Thoracic aorta (tissue), 2 donors: ENCODE measurements at regions not wholly inside any gene's neighbourhood (a gene's known extent, or its start where the extent isn't known, plus 50 kb on each side); places are given as distances from the start of the nearest gene placed in this dataset.

Experiments used
- ATAC-seq: fragments of 150-250 bp; one replicate; pipeline ENCODE4 v1.8.0; 2017; ENCODE audit warnings: low read depth; ENCODE audit not compliant: insufficient number of reproducible peaks, low FRiP score
- DNase-seq: peaks from one replicate; pipeline ENCODE4 v3.0.0-alpha.2; 2020; ENCODE audit warnings: low spot score
- H3K27ac ChIP-seq, 2 donors: fragments of 200-600 bp; sonication (generic); 1 replicate in 1 of 2; 2 replicates in 1 of 2; pipeline ENCODE4 v1.5.1; 2016; ENCODE audit warnings: mild to moderate bottlenecking in 2 of 2, moderate library complexity in 2 of 2
- H3K27me3 ChIP-seq: fragments of 200-600 bp; sonication (generic); replicated peaks from 2 replicates; pipeline ENCODE4 v1.6.0; 2016; ENCODE audit warnings: mild to moderate bottlenecking; ENCODE audit not compliant: insufficient read depth
- H3K36me3 ChIP-seq: fragments of 200-600 bp; sonication (generic); one replicate; pipeline ENCODE4 v1.5.1; 2016
- H3K4me1 ChIP-seq, 2 donors: fragments of 200-600 bp; sonication (generic); 1 replicate in 1 of 2; 2 replicates in 1 of 2; pipeline versions ENCODE4 v1.5.1 to v1.6.0; 2016; ENCODE audit warnings: low read depth in 2 of 2, mild to moderate bottlenecking in 1 of 2; ENCODE audit not compliant: control insufficient read depth in 1 of 2
- H3K4me3 ChIP-seq: fragments of 200-600 bp; sonication (generic); 2 replicates; pipeline ENCODE4 v1.5.1; 2016; ENCODE audit warnings: mild to moderate bottlenecking
- H3K9me3 ChIP-seq: fragments of 200-600 bp; sonication (generic); 2 replicates; pipeline ENCODE4 v1.5.1; 2016
- TF ChIP-seq, protein P1 (sequence below): fragments of 200-600 bp; sonication (generic); IDR thresholded peaks from one replicate; pipeline ENCODE4 v1.5.1; 2019; ENCODE audit warnings: antibody characterized with exemption

DNA sequence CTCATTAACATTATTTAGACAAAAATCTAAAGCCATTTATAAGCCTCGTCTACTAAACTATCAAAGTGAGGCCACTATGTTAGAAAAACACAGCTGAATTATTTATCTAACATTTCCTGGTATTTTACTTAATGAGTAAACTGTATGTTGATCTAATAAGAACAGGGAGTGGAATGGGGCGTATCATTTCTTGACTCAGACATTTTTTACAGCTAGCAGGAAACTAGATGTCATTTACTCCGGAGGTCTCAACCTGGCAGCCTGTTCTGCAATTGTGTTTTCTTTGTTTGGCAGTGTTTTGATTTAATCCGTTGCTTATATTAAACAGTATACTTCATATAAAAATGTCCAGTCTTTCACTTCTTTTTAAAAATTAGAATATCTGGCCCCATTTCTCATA is 79.1 kb upstream of the ABI3BP start:
- H3K4me3 ChIP-seq, result no peak overlapping the region
- no peak for ATAC-seq
- no peak overlapping the region for H3K27ac ChIP-seq
- TF ChIP-seq, protein P1, sequence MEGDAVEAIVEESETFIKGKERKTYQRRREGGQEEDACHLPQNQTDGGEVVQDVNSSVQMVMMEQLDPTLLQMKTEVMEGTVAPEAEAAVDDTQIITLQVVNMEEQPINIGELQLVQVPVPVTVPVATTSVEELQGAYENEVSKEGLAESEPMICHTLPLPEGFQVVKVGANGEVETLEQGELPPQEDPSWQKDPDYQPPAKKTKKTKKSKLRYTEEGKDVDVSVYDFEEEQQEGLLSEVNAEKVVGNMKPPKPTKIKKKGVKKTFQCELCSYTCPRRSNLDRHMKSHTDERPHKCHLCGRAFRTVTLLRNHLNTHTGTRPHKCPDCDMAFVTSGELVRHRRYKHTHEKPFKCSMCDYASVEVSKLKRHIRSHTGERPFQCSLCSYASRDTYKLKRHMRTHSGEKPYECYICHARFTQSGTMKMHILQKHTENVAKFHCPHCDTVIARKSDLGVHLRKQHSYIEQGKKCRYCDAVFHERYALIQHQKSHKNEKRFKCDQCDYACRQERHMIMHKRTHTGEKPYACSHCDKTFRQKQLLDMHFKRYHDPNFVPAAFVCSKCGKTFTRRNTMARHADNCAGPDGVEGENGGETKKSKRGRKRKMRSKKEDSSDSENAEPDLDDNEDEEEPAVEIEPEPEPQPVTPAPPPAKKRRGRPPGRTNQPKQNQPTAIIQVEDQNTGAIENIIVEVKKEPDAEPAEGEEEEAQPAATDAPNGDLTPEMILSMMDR, result no peak
- peaks cover 4 to 49% of the 10 kb centered on the region in 2 donors for H3K4me1 ChIP-seq
- no peaks in the 10 kb centered on the region for H3K9me3 ChIP-seq
- no peaks in the 10 kb centered on the region for H3K27me3 ChIP-seq
- DNase-seq, result no peak
- H3K36me3 ChIP-seq, result no peaks in the 10 kb centered on the region

DNA sequence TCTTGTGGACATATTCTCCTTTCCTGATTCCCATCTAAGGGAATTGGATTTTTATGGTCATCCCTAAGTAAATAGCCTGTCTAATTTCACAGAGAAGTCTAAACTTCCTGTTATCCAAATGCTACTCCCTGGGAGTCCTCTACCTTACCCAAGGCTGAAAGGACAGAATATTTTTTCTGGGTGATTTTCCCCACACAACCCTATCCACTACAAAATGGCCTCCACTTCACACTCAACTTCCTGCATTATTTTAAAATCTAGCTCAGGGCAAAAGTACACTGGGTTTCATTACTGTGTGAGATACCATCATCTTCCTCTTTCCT is 77.5 kb upstream of the ABI3BP start:
- Histone ChIP-seq H3K36me3 (no peaks in the 10 kb centered on the region), H3K4me1 (peaks cover 10 to 58% of the 10 kb centered on the region in 2 donors), H3K9me3 (no peaks in the 10 kb centered on the region), H3K27ac (no peak overlapping the region), H3K27me3 (no peaks in the 10 kb centered on the region), H3K4me3 (no peak overlapping the region)
- no peak for DNase-seq
- TF ChIP-seq, protein P1, result no peak
- ATAC-seq, result no peak

DNA sequence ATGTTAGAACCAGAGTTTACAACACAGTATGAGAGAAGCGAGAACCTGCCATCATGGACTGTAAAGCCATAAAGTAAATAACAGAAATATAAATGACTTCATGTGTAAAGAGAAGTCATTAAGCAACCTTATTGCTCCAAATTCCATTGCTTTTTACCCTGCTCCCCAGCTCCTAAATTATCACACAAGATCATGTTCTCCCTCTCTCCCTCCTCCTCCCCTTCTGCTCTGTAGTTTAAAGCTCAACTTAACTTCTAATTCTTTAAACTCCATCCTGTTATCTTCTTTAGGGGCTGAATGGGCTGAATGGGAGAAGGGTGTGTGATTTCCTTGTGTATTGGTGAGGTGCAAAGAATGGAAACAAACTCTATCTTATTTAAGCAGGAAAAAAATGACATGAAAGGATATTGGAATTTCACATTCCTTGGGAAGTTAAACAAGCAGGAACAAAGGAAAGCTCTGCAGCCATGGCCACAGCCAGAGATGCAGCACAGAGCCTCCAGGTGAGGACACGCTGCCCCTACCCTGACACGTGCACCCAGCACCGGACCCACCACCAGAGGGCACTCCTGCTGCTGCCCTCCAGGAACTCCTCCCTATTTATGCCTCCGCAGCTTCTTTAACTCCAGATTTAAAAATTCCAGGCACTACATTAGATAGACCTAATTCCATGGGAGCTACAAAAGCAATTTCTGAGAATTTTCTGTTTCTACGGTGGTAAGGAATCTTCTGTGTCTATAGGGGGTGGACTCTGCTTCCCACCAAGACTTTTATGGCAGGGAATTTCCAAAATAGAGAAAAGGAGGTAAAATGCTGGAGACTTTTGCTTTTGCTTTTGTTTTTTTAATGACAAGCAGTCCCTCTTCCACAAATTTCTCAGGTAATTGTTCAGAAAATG is 76.9 kb upstream of the ABI3BP start:
- no peaks in the 10 kb centered on the region for H3K27me3 ChIP-seq
- peak overlapping the region in 1 of 2 donors; percentile 46 for H3K27ac ChIP-seq
- TF ChIP-seq, protein P1, result no peak
- no peaks in the 10 kb centered on the region for H3K9me3 ChIP-seq
- DNase-seq, result no peak
- ATAC-seq, result no peak
- H3K4me1 ChIP-seq, result peaks cover 10 to 63% of the 10 kb centered on the region in 2 donors
- no peak overlapping the region for H3K4me3 ChIP-seq
- H3K36me3 ChIP-seq, result no peaks in the 10 kb centered on the region

DNA sequence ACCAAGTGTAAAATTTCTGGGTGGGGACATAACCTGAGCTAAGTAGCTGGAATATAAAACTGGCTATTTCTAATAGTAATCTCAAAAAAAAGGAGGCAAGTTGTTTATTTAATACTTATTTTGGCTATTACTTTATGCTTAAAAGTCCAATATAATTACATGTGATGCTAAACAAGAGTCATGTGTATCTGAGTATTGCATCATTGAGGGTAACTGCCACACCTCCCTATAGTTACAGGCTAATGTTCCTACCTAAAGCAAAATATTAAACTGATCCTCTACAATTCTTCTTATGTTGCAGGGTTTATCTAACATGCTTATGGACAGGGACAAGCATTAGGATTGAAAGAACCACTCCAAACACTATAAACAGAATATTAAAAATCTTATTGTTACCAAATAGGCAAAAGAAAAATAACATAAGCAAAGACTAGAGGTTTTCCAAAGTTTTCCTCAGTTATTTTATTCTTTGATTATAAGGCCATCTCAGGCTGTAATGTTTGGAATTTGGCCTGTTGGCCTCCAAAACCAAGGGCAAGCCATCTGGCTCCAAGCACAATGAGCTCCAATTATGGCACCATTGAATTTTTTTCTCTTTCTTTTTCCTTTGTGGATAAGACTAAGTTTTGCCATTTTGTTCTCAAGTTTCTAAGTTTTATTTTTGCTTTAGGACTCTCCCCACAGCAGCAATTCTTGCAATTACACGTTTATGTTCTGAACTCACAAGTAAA is 75.8 kb upstream of the ABI3BP start:
- no peak overlapping the region for H3K4me3 ChIP-seq
- DNase-seq (no peak), ATAC-seq (no peak)
- H3K4me1 ChIP-seq, result peaks cover 10 to 70% of the 10 kb centered on the region in 2 donors
- H3K27me3 ChIP-seq, result no peaks in the 10 kb centered on the region
- H3K27ac ChIP-seq, result peak overlapping the region in 1 of 2 donors; percentile 46
- TF ChIP-seq, protein P1, result no peak
- H3K9me3 ChIP-seq, result no peaks in the 10 kb centered on the region
- H3K36me3 ChIP-seq, result no peaks in the 10 kb centered on the region

DNA sequence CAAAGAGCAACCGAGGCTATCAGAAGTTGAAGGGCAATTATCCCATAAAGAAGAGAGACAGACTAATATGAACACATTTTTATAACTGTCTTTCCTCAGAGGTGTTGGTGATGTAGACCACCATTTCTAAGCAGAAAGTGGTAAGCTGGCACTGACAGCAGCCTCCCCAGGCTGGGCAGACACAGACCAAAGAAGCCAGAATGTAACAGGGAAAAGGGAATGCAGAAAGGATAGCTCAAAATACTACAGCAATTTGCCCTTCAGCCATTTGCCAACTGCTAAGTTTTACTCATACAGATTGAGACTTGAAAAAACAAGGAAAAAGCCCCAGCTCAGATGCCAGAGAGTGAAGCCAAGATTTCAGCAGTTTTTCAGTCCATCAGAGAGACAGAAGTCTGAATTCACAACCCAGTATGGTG is 73.5 kb upstream of the ABI3BP start:
- ATAC-seq (no peak), DNase-seq (no peak)
- Histone ChIP-seq H3K36me3 (no peaks in the 10 kb centered on the region), H3K4me1 (peaks cover 10 to 47% of the 10 kb centered on the region in 2 donors), H3K4me3 (peak overlapping the region; percentile 44), H3K27ac (peak overlapping the region; percentile 43 to 66), H3K9me3 (no peaks in the 10 kb centered on the region), H3K27me3 (no peaks in the 10 kb centered on the region)
- TF ChIP-seq, protein P1, result no peak
